ENCODE measurements at regions not wholly inside any gene's neighbourhood (a gene's known extent, or its start where the extent isn't known, plus 50 kb on each side); places are given as distances from the start of the nearest gene placed in this dataset.

GRCh38 chr2:223180463-223180862 is 128.5 kb downstream of the KCNE4 start:
- TF ChIP-seq, protein P1, sequence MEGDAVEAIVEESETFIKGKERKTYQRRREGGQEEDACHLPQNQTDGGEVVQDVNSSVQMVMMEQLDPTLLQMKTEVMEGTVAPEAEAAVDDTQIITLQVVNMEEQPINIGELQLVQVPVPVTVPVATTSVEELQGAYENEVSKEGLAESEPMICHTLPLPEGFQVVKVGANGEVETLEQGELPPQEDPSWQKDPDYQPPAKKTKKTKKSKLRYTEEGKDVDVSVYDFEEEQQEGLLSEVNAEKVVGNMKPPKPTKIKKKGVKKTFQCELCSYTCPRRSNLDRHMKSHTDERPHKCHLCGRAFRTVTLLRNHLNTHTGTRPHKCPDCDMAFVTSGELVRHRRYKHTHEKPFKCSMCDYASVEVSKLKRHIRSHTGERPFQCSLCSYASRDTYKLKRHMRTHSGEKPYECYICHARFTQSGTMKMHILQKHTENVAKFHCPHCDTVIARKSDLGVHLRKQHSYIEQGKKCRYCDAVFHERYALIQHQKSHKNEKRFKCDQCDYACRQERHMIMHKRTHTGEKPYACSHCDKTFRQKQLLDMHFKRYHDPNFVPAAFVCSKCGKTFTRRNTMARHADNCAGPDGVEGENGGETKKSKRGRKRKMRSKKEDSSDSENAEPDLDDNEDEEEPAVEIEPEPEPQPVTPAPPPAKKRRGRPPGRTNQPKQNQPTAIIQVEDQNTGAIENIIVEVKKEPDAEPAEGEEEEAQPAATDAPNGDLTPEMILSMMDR (IDR thresholded peaks at IDR 0.05): no peak
- TF ChIP-seq POLR2A (IDR thresholded peaks at IDR 0.05): no peak
